HEK293 (cell line): ENCODE measurements at regions not wholly inside any gene's neighbourhood (a gene's known extent, or its start where the extent isn't known, plus 50 kb on each side); places are given as distances from the start of the nearest gene placed in this dataset.

Source experiments
- GLI2 ChIP-seq: fragments of 450-650 bp; formaldehyde crosslinking; IDR thresholded peaks from 2 replicates; pipeline ENCODE4; 2017; ENCODE audit warnings: missing biosample characterization, missing genetic modification characterization, low read depth, borderline replicate concordance
- ZEB2 ChIP-seq: fragments of 450-650 bp; formaldehyde crosslinking; IDR thresholded peaks from 2 replicates; pipeline ENCODE4 v1.5.1; 2016; ENCODE audit warnings: missing biosample characterization, missing genetic modification characterization
- ZNF335 ChIP-seq: fragments of 450-650 bp; formaldehyde crosslinking; conservative IDR thresholded peaks from 2 replicates; pipeline ENCODE4 v1.5.1; 2016; ENCODE audit warnings: missing biosample characterization, missing genetic modification characterization
- ZNF521 ChIP-seq: fragments of 450-650 bp; formaldehyde crosslinking; IDR thresholded peaks from 2 replicates; pipeline ENCODE4 v1.5.1; 2017; ENCODE audit warnings: missing biosample characterization, mild to moderate bottlenecking, missing genetic modification characterization
- ZNF747 ChIP-seq: fragments of 450-650 bp; formaldehyde crosslinking; IDR thresholded peaks from 2 replicates; pipeline ENCODE4 v1.5.1; 2016; ENCODE audit warnings: missing biosample characterization, missing genetic modification characterization
- ZXDB ChIP-seq: fragments of 450-650 bp; formaldehyde crosslinking; IDR thresholded peaks from 2 replicates; pipeline ENCODE4 v1.5.1; 2016; ENCODE audit warnings: missing biosample characterization, missing genetic modification characterization
- TF ChIP-seq, protein P1 (sequence below): fragments of 450-650 bp; formaldehyde crosslinking; IDR thresholded peaks from 2 replicates; pipeline ENCODE4 v1.5.1; 2016; ENCODE audit warnings: missing biosample characterization, missing genetic modification characterization
- TF ChIP-seq, protein P2 (sequence below): fragments of 450-650 bp; formaldehyde crosslinking; IDR thresholded peaks from 2 replicates; pipeline ENCODE4 v1.5.1; 2016; ENCODE audit warnings: missing biosample characterization, missing genetic modification characterization, borderline replicate concordance
- TF ChIP-seq, protein P3 (sequence below): fragments of 450-650 bp; formaldehyde crosslinking; IDR thresholded peaks from 2 replicates; pipeline ENCODE4 v1.5.1; 2016; ENCODE audit warnings: missing biosample characterization, missing genetic modification characterization
- TF ChIP-seq, protein P4 (sequence below): fragments of 450-650 bp; formaldehyde crosslinking; IDR thresholded peaks from 2 replicates; pipeline ENCODE4 v1.5.1; 2016; ENCODE audit warnings: missing biosample characterization, missing genetic modification characterization

DNA sequence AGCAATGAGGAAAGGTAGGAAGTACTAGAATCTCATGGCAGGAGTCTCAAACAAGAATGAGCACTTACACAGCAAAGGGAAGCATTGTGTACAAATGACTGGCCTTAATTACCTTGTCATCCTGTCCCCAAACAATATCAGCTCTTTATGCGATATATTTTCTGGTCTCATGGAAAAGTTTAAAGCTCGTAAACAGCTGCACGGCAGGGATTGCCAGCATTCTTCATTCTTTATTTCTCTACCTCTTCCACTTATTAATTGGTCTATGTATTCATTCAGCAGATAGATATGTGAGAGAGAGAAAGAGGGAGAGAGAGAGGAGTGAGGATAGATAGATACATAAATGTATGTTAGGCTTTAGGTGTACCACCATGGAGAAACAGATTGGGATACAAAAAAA, 155.8 kb upstream of the FAT4 start:
- TF ChIP-seq ZNF335 (tag by site-specific recombination) (no peak), ZNF747 (tag by site-specific recombination) (no peak), ZXDB (no peak), GLI2 (tag by site-specific recombination) (no peak), ZEB2 (tag by site-specific recombination) (no peak), ZNF521 (tag by site-specific recombination) (no peak)
- TF ChIP-seq, protein P1, sequence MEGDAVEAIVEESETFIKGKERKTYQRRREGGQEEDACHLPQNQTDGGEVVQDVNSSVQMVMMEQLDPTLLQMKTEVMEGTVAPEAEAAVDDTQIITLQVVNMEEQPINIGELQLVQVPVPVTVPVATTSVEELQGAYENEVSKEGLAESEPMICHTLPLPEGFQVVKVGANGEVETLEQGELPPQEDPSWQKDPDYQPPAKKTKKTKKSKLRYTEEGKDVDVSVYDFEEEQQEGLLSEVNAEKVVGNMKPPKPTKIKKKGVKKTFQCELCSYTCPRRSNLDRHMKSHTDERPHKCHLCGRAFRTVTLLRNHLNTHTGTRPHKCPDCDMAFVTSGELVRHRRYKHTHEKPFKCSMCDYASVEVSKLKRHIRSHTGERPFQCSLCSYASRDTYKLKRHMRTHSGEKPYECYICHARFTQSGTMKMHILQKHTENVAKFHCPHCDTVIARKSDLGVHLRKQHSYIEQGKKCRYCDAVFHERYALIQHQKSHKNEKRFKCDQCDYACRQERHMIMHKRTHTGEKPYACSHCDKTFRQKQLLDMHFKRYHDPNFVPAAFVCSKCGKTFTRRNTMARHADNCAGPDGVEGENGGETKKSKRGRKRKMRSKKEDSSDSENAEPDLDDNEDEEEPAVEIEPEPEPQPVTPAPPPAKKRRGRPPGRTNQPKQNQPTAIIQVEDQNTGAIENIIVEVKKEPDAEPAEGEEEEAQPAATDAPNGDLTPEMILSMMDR (tag by site-specific recombination), result no peak
- TF ChIP-seq, protein P2, sequence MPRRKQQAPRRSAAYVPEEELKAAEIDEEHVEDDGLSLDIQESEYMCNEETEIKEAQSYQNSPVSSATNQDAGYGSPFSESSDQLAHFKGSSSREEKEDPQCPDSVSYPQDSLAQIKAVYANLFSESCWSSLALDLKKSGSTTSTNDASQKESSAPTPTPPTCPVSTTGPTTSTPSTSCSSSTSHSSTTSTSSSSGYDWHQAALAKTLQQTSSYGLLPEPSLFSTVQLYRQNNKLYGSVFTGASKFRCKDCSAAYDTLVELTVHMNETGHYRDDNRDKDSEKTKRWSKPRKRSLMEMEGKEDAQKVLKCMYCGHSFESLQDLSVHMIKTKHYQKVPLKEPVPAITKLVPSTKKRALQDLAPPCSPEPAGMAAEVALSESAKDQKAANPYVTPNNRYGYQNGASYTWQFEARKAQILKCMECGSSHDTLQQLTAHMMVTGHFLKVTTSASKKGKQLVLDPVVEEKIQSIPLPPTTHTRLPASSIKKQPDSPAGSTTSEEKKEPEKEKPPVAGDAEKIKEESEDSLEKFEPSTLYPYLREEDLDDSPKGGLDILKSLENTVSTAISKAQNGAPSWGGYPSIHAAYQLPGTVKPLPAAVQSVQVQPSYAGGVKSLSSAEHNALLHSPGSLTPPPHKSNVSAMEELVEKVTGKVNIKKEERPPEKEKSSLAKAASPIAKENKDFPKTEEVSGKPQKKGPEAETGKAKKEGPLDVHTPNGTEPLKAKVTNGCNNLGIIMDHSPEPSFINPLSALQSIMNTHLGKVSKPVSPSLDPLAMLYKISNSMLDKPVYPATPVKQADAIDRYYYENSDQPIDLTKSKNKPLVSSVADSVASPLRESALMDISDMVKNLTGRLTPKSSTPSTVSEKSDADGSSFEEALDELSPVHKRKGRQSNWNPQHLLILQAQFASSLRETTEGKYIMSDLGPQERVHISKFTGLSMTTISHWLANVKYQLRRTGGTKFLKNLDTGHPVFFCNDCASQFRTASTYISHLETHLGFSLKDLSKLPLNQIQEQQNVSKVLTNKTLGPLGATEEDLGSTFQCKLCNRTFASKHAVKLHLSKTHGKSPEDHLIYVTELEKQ (tag by site-specific recombination), result no peak
- TF ChIP-seq, protein P3, sequence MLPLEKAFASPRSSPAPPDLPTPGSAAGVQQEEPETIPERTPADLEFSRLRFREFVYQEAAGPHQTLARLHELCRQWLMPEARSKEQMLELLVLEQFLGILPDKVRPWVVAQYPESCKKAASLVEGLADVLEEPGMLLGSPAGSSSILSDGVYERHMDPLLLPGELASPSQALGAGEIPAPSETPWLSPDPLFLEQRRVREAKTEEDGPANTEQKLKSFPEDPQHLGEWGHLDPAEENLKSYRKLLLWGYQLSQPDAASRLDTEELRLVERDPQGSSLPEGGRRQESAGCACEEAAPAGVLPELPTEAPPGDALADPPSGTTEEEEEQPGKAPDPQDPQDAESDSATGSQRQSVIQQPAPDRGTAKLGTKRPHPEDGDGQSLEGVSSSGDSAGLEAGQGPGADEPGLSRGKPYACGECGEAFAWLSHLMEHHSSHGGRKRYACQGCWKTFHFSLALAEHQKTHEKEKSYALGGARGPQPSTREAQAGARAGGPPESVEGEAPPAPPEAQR (tag by site-specific recombination), result no peak
- TF ChIP-seq, protein P4, sequence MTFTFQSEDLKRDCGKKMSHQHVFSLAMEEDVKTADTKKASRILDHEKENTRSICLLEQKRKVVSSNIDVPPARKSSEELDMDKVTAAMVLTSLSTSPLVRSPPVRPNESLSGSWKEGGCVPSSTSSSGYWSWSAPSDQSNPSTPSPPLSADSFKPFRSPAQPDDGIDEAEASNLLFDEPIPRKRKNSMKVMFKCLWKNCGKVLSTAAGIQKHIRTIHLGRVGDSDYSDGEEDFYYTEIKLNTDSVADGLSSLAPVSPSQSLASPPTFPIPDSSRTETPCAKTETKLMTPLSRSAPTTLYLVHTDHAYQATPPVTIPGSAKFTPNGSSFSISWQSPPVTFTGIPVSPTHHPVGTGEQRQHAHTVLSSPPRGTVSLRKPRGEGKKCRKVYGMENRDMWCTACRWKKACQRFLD (tag by site-specific recombination), result no peak
